Transverse colon (tissue), 4 donors: ENCODE measurements at regions not wholly inside any gene's neighbourhood (a gene's known extent, or its start where the extent isn't known, plus 50 kb on each side); places are given as distances from the start of the nearest gene placed in this dataset.

Experiments used
- DNase-seq: peaks from one replicate; pipeline ENCODE4 v3.0.0-alpha.2; 2019
- H3K27ac ChIP-seq, 4 donors: fragments of 200-600 bp; sonication (generic); 2 replicates each; pipeline ENCODE4 v1.5.1; 2016 to 2018; ENCODE audit warnings: inconsistent platforms in 4 of 4
- H3K27me3 ChIP-seq: fragments of 200-600 bp; sonication (generic); 2 replicates; pipeline ENCODE4 v1.5.1; 2017; ENCODE audit warnings: inconsistent platforms
- H3K36me3 ChIP-seq, 4 donors: fragments of 200-600 bp; sonication (generic); 2 replicates each; pipeline ENCODE4 v1.5.1; 2017 to 2019; ENCODE audit warnings: inconsistent platforms in 4 of 4
- H3K4me1 ChIP-seq, 4 donors: fragments of 200-600 bp; sonication (generic); 2 replicates each; pipeline ENCODE4 v1.5.1; 2017 to 2020; ENCODE audit warnings: inconsistent platforms in 4 of 4
- H3K4me3 ChIP-seq, 4 donors: fragments of 200-600 bp; sonication (generic); 1 replicate in 1 of 4; 2 replicates in 3 of 4; pipeline versions ENCODE4 v1.5.1 to v1.6.1; 2017 to 2019; ENCODE audit warnings: inconsistent platforms in 4 of 4
- H3K9me3 ChIP-seq, 2 donors: fragments of 200-600 bp; sonication (generic); 2 replicates each; pipeline ENCODE4 v1.5.1; 2017 to 2019; ENCODE audit warnings: inconsistent platforms in 2 of 2
- CTCF ChIP-seq, 5 experiments: fragments of 200-600 bp in 3 of 5; fragments of 450-650 bp in 2 of 5; sonication (generic) in 3 of 5; IDR thresholded peaks; 1 replicate in 2 of 5; 2 replicates in 3 of 5; pipeline ENCODE4 v1.5.1; 2016 to 2017; ENCODE audit warnings: antibody characterized with exemption in 5 of 5, inconsistent platforms in 3 of 5, mild to moderate bottlenecking in 2 of 5, moderate library complexity in 1 of 5
- EP300 ChIP-seq: sonication (generic); formaldehyde crosslinking; IDR thresholded peaks from one replicate; pipeline ENCODE4 v1.6.1; 2017; ENCODE audit warnings: antibody characterized with exemption, low read depth
- POLR2A ChIP-seq: fragments of 450-650 bp; IDR thresholded peaks from one replicate; pipeline ENCODE4 v1.6.1; 2016; ENCODE audit warnings: antibody characterized with exemption, mild to moderate bottlenecking, moderate library complexity
- POLR2AphosphoS5 ChIP-seq, 3 donors: sonication (generic); formaldehyde crosslinking; IDR thresholded peaks; one replicate each; pipeline ENCODE4 v1.6.1; 2016; ENCODE audit warnings: antibody characterized with exemption in 3 of 3
- WGBS, 2 donors: methylation state at CpG; one replicate each; pipeline ENCODE4 v1.1.5; 2018; ENCODE audit warnings: low coverage in 1 of 2; 5-methylcytosine and 5-hydroxymethylcytosine counted together
- in situ Hi-C, 4 donors: fragments of 200-750 bp; cut with MboI; loops; one replicate each; pipeline versions ENCODE4 v1.15.0 to v1.15.1; 2017; ENCODE audit warnings: low sequenced_read_pairs in 3 of 4, low pct_ligation_motif_present in 1 of 4, low pct_unique_long_range_greater_than_20kb in 1 of 4
- intact Hi-C: fragments of 100-400 bp; cut with DNase I; formaldehyde crosslinking; loops from one replicate; pipeline ENCODE4 v1.15.1; 2023; ENCODE audit warnings: low total_unique reads

DNA sequence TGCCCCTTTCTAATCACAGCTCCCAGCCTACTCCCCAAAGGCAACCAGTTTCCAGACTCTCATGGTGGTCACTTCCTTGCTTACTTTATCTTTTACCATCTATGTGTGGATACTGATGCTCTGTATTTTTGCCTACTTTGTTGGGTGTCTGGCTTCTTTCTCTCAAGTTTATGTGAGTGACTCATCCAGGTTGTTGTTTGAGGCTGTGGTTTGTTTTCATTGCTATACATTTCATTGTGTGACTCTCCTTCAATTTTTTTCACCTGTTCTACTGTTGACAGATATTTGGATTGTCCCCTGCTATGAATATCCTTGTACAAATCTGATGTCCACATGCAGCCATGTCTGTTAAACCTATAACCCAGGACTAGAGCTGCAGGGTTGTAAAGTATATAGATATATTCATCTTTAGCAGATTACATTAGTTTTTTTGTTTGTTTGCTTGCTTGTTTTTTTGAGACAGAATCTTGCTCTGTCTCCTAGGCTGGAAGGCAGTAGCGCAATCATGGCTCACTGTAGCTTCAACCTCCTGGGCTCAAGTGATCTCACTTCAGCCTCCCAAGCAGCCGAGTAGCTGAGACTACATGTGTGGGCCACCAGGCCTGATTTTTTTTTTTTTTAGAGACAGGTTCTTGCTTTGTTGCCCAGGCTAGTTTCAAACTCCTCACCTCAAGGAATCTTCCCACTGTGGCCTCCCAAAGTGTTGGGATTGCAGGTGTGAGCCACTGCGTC lies 72.9 kb upstream of the EEF1E1 start:
- intact Hi-C loops (no loop called here), in situ Hi-C loops (no loop called here)
- Histone ChIP-seq H3K27me3 (no peaks in the 10 kb centered on the region), H3K4me3 (no peak overlapping the region), H3K9me3 (no peaks in the 10 kb centered on the region), H3K4me1 (no peaks in the 10 kb centered on the region), H3K27ac (no peak overlapping the region), H3K36me3 (no peaks in the 10 kb centered on the region)
- 85 to 87% methylated on average over 2 to 3 of the region's 3 CpGs for WGBS, 2 donors
- no peak for DNase-seq
- TF ChIP-seq EP300 (no peak), CTCF (IDR thresholded peaks at IDR 0.05) (no peak), POLR2AphosphoS5 (IDR thresholded peaks at IDR 0.05) (no peak), POLR2A (no peak)

DNA sequence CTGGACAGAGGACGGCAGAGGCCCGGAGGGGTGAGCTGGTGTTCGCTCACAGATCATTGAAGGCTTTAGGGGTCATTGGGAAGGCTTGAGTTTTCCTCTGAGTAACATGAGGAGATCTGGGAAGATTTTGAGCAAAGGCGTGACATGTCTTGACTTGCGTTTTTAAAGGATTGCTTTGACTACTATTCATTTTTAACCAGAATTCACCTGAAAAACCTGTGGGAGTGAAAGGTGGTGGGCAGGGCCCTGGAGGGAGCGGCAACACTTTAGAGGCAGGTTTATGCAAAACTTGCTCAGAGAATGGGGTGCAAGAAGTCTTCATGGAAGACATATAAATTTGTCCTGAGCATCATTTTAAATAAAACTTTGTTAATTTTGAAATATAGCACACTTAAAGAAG lies 72.2 kb upstream of the EEF1E1 start:
- Histone ChIP-seq H3K27me3 (no peaks in the 10 kb centered on the region), H3K9me3 (no peaks in the 10 kb centered on the region), H3K36me3 (no peaks in the 10 kb centered on the region), H3K4me3 (no peak overlapping the region), H3K4me1 (no peaks in the 10 kb centered on the region), H3K27ac (no peak overlapping the region)
- no peak for DNase-seq
- in situ Hi-C loops (no loop called here), intact Hi-C loops (no loop called here)
- WGBS, 2 donors = 87% methylated on average over 4 to 6 of the region's 6 CpGs
- no peak for TF ChIP-seq CTCF (IDR thresholded peaks at IDR 0.05)
- no peak for TF ChIP-seq EP300
- no peak for TF ChIP-seq POLR2A
- no peak for TF ChIP-seq POLR2AphosphoS5 (IDR thresholded peaks at IDR 0.05)

DNA sequence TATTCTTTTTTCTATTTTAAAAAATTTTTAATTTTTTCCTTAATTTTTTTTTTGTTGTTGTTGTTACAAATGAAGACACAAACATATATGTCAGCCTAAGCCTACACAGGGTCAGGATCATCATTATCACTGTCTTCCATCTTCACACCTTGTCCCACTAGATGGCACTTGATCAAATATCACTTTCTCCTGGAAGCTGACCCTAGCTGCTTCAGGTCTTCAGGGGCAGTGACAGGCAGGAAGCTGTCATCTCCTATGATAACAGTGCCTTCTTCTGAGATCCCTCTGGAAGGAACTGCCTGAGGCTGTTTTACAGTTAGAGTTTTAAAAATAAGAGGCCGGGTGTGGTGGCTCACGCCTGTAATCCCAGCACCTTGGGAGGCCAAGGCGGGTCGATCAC lies 70.2 kb upstream of the EEF1E1 start:
- Histone ChIP-seq H3K9me3 (no peaks in the 10 kb centered on the region), H3K27ac (no peak overlapping the region), H3K27me3 (no peaks in the 10 kb centered on the region), H3K4me1 (no peaks in the 10 kb centered on the region), H3K36me3 (no peaks in the 10 kb centered on the region), H3K4me3 (no peak overlapping the region)
- 60 to 88% methylated on average over 2 to 4 of the region's 4 CpGs for WGBS, 2 donors
- in situ Hi-C loops = no loop called here
- DNase-seq = no peak
- TF ChIP-seq CTCF (IDR thresholded peaks at IDR 0.05) (no peak), POLR2AphosphoS5 (IDR thresholded peaks at IDR 0.05) (no peak), EP300 (no peak), POLR2A (no peak)
- intact Hi-C loops = no loop called here

DNA sequence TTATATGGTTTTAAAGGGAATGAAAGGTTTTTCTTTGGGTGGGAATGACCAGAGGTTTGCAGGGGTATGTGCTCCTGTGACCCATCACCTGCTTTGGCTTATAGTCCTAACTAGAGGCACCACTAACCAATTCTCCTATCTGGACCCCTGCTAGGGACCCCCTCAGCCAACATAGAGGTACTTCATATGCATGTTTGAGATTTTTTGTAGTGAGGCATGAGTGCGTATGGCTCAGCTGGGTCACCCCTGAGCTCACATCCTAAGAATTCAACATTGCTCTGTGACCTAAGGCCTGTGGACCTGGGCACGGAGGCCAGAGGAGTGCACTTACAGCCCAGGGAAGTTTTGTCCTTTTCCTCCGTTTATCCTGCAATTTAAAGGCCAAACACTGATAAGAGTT lies 68.4 kb upstream of the EEF1E1 start:
- H3K27ac ChIP-seq = no peak overlapping the region
- H3K9me3 ChIP-seq = no peaks in the 10 kb centered on the region
- no peaks in the 10 kb centered on the region for H3K36me3 ChIP-seq
- in situ Hi-C loops (no loop called here), intact Hi-C loops (no loop called here)
- WGBS, 2 donors = 58% methylated on average over 3 of the region's 3 CpGs; no CpG with 5 or more reads in 1 of the 2 donors
- no peaks in the 10 kb centered on the region for H3K27me3 ChIP-seq
- no peak for DNase-seq
- no peaks in the 10 kb centered on the region for H3K4me1 ChIP-seq
- H3K4me3 ChIP-seq = no peak overlapping the region
- TF ChIP-seq EP300 (no peak), CTCF (IDR thresholded peaks at IDR 0.05) (no peak), POLR2AphosphoS5 (IDR thresholded peaks at IDR 0.05) (no peak), POLR2A (no peak)
